Testis (tissue), 2 donors: ENCODE measurements at regions not wholly inside any gene's neighbourhood (a gene's known extent, or its start where the extent isn't known, plus 50 kb on each side); places are given as distances from the start of the nearest gene placed in this dataset.
A peak's percentile ranks its signal among the peaks of the same experiment; 100 is the strongest.

Source experiments
- DNase-seq: peaks from one replicate; pipeline ENCODE4 v3.0.0-alpha.2; 2019
- H3K27ac ChIP-seq, 2 donors: fragments of 200-600 bp; sonication (generic); one replicate each; pipeline ENCODE4 v1.5.1; 2019
- H3K27me3 ChIP-seq: fragments of 200-600 bp; sonication (generic); one replicate; pipeline ENCODE4 v1.5.1; 2019
- H3K36me3 ChIP-seq: fragments of 200-600 bp; sonication (generic); one replicate; pipeline ENCODE4 v1.5.1; 2017; ENCODE audit warnings: low read depth; ENCODE audit errors: missing control alignments
- H3K4me1 ChIP-seq: fragments of 200-600 bp; sonication (generic); one replicate; pipeline ENCODE4 v1.5.1; 2019
- H3K4me3 ChIP-seq, 2 donors: fragments of 200-600 bp; sonication (generic); one replicate each; pipeline ENCODE4 v1.5.1; 2017 to 2019
- H3K9me3 ChIP-seq: fragments of 200-600 bp; sonication (generic); one replicate; pipeline ENCODE4 v1.5.1; 2017
- CTCF ChIP-seq, 3 experiments: fragments of 450-650 bp in 2 of 3; fragments of 200-600 bp in 1 of 3; sonication (generic) in 1 of 3; IDR thresholded peaks; one replicate each; pipeline ENCODE4 v1.5.1; 2016 to 2019; ENCODE audit warnings: antibody characterized with exemption in 3 of 3, mild to moderate bottlenecking in 2 of 3, moderate library complexity in 1 of 3
- POLR2A ChIP-seq: fragments of 450-650 bp; IDR thresholded peaks from one replicate; pipeline ENCODE4 v1.6.1; 2017; ENCODE audit warnings: antibody characterized with exemption, mild to moderate bottlenecking, moderate library complexity
- WGBS, 2 donors: methylation state at CpG; one replicate each; pipeline ENCODE4 v1.1.5; 2018; 5-methylcytosine and 5-hydroxymethylcytosine counted together
- intact Hi-C: fragments of 100-400 bp; cut with DNase I; formaldehyde crosslinking; loops from one replicate; pipeline ENCODE4 v1.15.1; 2023; ENCODE audit warnings: low total_unique reads

GRCh38 chr7:16051561-16052255, 365.2 kb upstream of the MEOX2 start:
- Histone ChIP-seq H3K9me3 (no peaks in the 10 kb centered on the region), H3K4me3 (no peak overlapping the region), H3K27ac (no peak overlapping the region), H3K4me1 (no peaks in the 10 kb centered on the region), H3K36me3 (no peaks in the 10 kb centered on the region), H3K27me3 (no peaks in the 10 kb centered on the region)
- WGBS, 2 donors = 56% methylated on average over 4 of the region's 4 CpGs
- TF ChIP-seq POLR2A (no peak), CTCF (IDR thresholded peaks at IDR 0.05) (no peak)
- DNase-seq = no peak
- intact Hi-C loops = no loop called here

GRCh38 chr7:16046041-16046440, 359.6 kb upstream of the MEOX2 start:
- no peak overlapping the region for H3K27ac ChIP-seq
- H3K4me3 ChIP-seq = no peak overlapping the region
- no peak for TF ChIP-seq POLR2A
- TF ChIP-seq CTCF (IDR thresholded peaks at IDR 0.05) = no peak
- DNase-seq = no peak
- no peaks in the 10 kb centered on the region for H3K4me1 ChIP-seq
- H3K36me3 ChIP-seq = no peaks in the 10 kb centered on the region
- intact Hi-C loops = no loop called here
- no peaks in the 10 kb centered on the region for H3K9me3 ChIP-seq
- 88 to 89% methylated on average over 3 of the region's 3 CpGs for WGBS, 2 donors
- H3K27me3 ChIP-seq = no peaks in the 10 kb centered on the region

- no peak overlapping the region for H3K27ac ChIP-seq
- intact Hi-C loops = no loop called here
- H3K27me3 ChIP-seq = no peaks in the 10 kb centered on the region
- WGBS, 2 donors = 92 to 95% methylated on average over 3 of the region's 3 CpGs
- H3K36me3 ChIP-seq = no peaks in the 10 kb centered on the region
- TF ChIP-seq CTCF (IDR thresholded peaks at IDR 0.05) (no peak), POLR2A (no peak)
- H3K9me3 ChIP-seq = no peaks in the 10 kb centered on the region
- no peak overlapping the region for H3K4me3 ChIP-seq
- no peak for DNase-seq
- no peaks in the 10 kb centered on the region for H3K4me1 ChIP-seq
These were observed 358.8 kb upstream of the MEOX2 start for GRCh38 chr7:16045296-16045695.

- no peak overlapping the region for H3K27ac ChIP-seq
- TF ChIP-seq POLR2A = no peak
- no peak for TF ChIP-seq CTCF (IDR thresholded peaks at IDR 0.05)
- no peaks in the 10 kb centered on the region for H3K36me3 ChIP-seq
- no peaks in the 10 kb centered on the region for H3K9me3 ChIP-seq
- H3K4me3 ChIP-seq = no peak overlapping the region
- DNase-seq = peak; percentile 28
- no peaks in the 10 kb centered on the region for H3K27me3 ChIP-seq
- intact Hi-C loops = no loop called here
- H3K4me1 ChIP-seq = no peaks in the 10 kb centered on the region
These were observed 358.2 kb upstream of the MEOX2 start for GRCh38 chr7:16044645-16045044.

GRCh38 chr7:16040346-16040745, 353.9 kb upstream of the MEOX2 start:
- Histone ChIP-seq H3K4me3 (no peak overlapping the region), H3K27me3 (no peaks in the 10 kb centered on the region), H3K27ac (no peak overlapping the region), H3K36me3 (no peaks in the 10 kb centered on the region), H3K9me3 (no peaks in the 10 kb centered on the region), H3K4me1 (no peaks in the 10 kb centered on the region)
- intact Hi-C loops = no loop called here
- 70 to 89% methylated on average over 5 of the region's 5 CpGs for WGBS, 2 donors
- no peak for DNase-seq
- TF ChIP-seq CTCF (IDR thresholded peaks at IDR 0.05) = no peak
- no peak for TF ChIP-seq POLR2A
